SKM-1 (cell line): ENCODE measurements at regions not wholly inside any gene's neighbourhood (a gene's known extent, or its start where the extent isn't known, plus 50 kb on each side); places are given as distances from the start of the nearest gene placed in this dataset.
"Not testable (repeated sequence)": the region's sequence is repeated elsewhere in the genome, so short reads cannot be mapped to it uniquely, and the experiment has no call there.

Experiments
- DNase-seq: peaks from one replicate; lab custom pipeline; 2025; ENCODE audit not compliant: unreplicated experiment; lab: John Stamatoyannopoulos, UW

- no peak for DNase-seq
These were observed 351.9 kb downstream of the ADGRL2 start for GRCh38 chr1:82152356-82153271.

- no peak for DNase-seq
These were observed 344.9 kb downstream of the ADGRL2 start for GRCh38 chr1:82145656-82146055.

GRCh38 chr1:82143108-82143833, 342.5 kb downstream of the ADGRL2 start:
- DNase-seq = no peak

- DNase-seq = no peak
These were observed 340.7 kb downstream of the ADGRL2 start for GRCh38 chr1:82141390-82141789.

- DNase-seq = no peak
These were observed 339.2 kb downstream of the ADGRL2 start for GRCh38 chr1:82139751-82140468.

GRCh38 chr1:82136351-82136750, 335.6 kb downstream of the ADGRL2 start:
- not testable (repeated sequence) for DNase-seq

- no peak for DNase-seq
These were observed 325.1 kb downstream of the ADGRL2 start for GRCh38 chr1:82125866-82126265.

- DNase-seq = no peak
These were observed 324.4 kb downstream of the ADGRL2 start for GRCh38 chr1:82125119-82125518.

GRCh38 chr1:82121421-82121820, 320.7 kb downstream of the ADGRL2 start:
- DNase-seq = no peak

GRCh38 chr1:82116105-82116504, 315.4 kb downstream of the ADGRL2 start:
- DNase-seq = no peak

- no peak for DNase-seq
These were observed 314.2 kb downstream of the ADGRL2 start for GRCh38 chr1:82114887-82115286.

GRCh38 chr1:82110366-82111254, 309.9 kb downstream of the ADGRL2 start:
- DNase-seq = no peak

GRCh38 chr1:82108843-82109242, 308.1 kb downstream of the ADGRL2 start:
- no peak for DNase-seq

- DNase-seq = no peak
These were observed 305.9 kb downstream of the ADGRL2 start for GRCh38 chr1:82106672-82107071.

GRCh38 chr1:82099170-82099569, 298.4 kb downstream of the ADGRL2 start:
- no peak for DNase-seq

- DNase-seq = no peak
These were observed 293.4 kb downstream of the ADGRL2 start for GRCh38 chr1:82094136-82094535.

- DNase-seq = no peak
These were observed 291.0 kb downstream of the ADGRL2 start for GRCh38 chr1:82091729-82092128.

- no peak for DNase-seq
These were observed 290.5 kb downstream of the ADGRL2 start for GRCh38 chr1:82091265-82091664.

GRCh38 chr1:82090104-82090503, 289.4 kb downstream of the ADGRL2 start:
- no peak for DNase-seq

- no peak for DNase-seq
These were observed 286.0 kb downstream of the ADGRL2 start for GRCh38 chr1:82086739-82087138.

GRCh38 chr1:82079607-82080006, 278.9 kb downstream of the ADGRL2 start:
- DNase-seq = no peak
